Astrocyte (in vitro differentiated cells and primary cell): ENCODE measurements at regions not wholly inside any gene's neighbourhood (a gene's known extent, or its start where the extent isn't known, plus 50 kb on each side); places are given as distances from the start of the nearest gene placed in this dataset.
"Not testable (repeated sequence)": the region's sequence is repeated elsewhere in the genome, so short reads cannot be mapped to it uniquely, and the experiment has no call there.

Experiments used
- DNase-seq: peaks from one replicate; pipeline ENCODE4 v3.0.0-alpha.2; 2010; ENCODE audit warnings: low read depth
- FAIRE-seq: peaks from 2 replicates; lab custom pipeline; 2011; peaks lifted over from hg19 to GRCh38; lab: Jason Lieb, UNC
- H2AFZ ChIP-seq: 2 replicates; pipeline ENCODE4 v1.6.0; 2012; ENCODE audit warnings: low read depth, low read length, inconsistent platforms
- H3K27ac ChIP-seq: 2 replicates; pipeline ENCODE4 v1.5.1; 2011; ENCODE audit warnings: low read depth, low read length, inconsistent platforms
- H3K27me3 ChIP-seq: 2 replicates; pipeline ENCODE4 v1.6.0; 2011; ENCODE audit warnings: low read length, inconsistent platforms; ENCODE audit not compliant: insufficient read depth
- H3K36me3 ChIP-seq: 2 replicates; pipeline ENCODE4 v1.5.1; 2011; ENCODE audit warnings: low read length, inconsistent platforms; ENCODE audit not compliant: insufficient read depth
- H3K4me1 ChIP-seq: 2 replicates; pipeline ENCODE4 v1.5.1; 2011; ENCODE audit warnings: low read length, inconsistent platforms; ENCODE audit not compliant: insufficient read depth
- H3K4me2 ChIP-seq: 2 replicates; pipeline ENCODE4 v1.6.0; 2012; ENCODE audit warnings: low read length, inconsistent platforms
- H3K4me3 ChIP-seq: 2 replicates; pipeline ENCODE4 v1.5.1; 2011; ENCODE audit warnings: low read depth, mild to moderate bottlenecking, low read length, inconsistent platforms; ENCODE audit not compliant: insufficient read depth
- H3K79me2 ChIP-seq: 2 replicates; pipeline ENCODE4 v1.6.0; 2012; ENCODE audit warnings: mild to moderate bottlenecking, low read length, inconsistent platforms; ENCODE audit not compliant: insufficient read depth
- H3K9ac ChIP-seq: 2 replicates; pipeline ENCODE4 v1.6.0; 2012; ENCODE audit warnings: mild to moderate bottlenecking, low read length, inconsistent platforms
- H3K9me3 ChIP-seq: 2 replicates; pipeline ENCODE4 v1.5.1; 2012; ENCODE audit warnings: low read depth, mild to moderate bottlenecking, low read length, inconsistent platforms; ENCODE audit not compliant: insufficient read depth
- H4K20me1 ChIP-seq: 2 replicates; pipeline ENCODE4 v1.6.0; 2012; ENCODE audit warnings: low read length, inconsistent platforms; ENCODE audit not compliant: insufficient read depth
- H3K27ac Mint-ChIP-seq: one replicate; pipeline ENCODE4 v1.8.0; 2021; ENCODE audit warnings: mild to moderate bottlenecking, mixed read lengths; ENCODE audit not compliant: unreplicated experiment
- H3K27me3 Mint-ChIP-seq: one replicate; pipeline ENCODE4 v1.8.0; 2021; ENCODE audit warnings: low read depth, mixed read lengths; ENCODE audit not compliant: unreplicated experiment
- H3K36me3 Mint-ChIP-seq: one replicate; pipeline ENCODE4 v1.8.0; 2021; ENCODE audit warnings: low read depth, mixed read lengths; ENCODE audit not compliant: unreplicated experiment
- H3K4me1 Mint-ChIP-seq: one replicate; pipeline ENCODE4 v1.8.0; 2021; ENCODE audit warnings: low read depth, mixed read lengths; ENCODE audit not compliant: unreplicated experiment
- H3K4me3 Mint-ChIP-seq: one replicate; pipeline ENCODE4 v1.8.0; 2021; ENCODE audit warnings: mild to moderate bottlenecking, moderate library complexity, mixed read lengths; ENCODE audit not compliant: unreplicated experiment
- H3K9me3 Mint-ChIP-seq: one replicate; pipeline ENCODE4 v1.8.0; 2021; ENCODE audit warnings: mild to moderate bottlenecking, mixed read lengths; ENCODE audit not compliant: unreplicated experiment
- EZH2 ChIP-seq: IDR thresholded peaks from 2 replicates; pipeline ENCODE4 v1.6.1; 2012; ENCODE audit warnings: mild to moderate bottlenecking, low read length, inconsistent platforms; ENCODE audit not compliant: insufficient read depth
- TF ChIP-seq, protein P1 (sequence below): IDR thresholded peaks from 2 replicates; pipeline ENCODE4 v1.5.1; 2011; ENCODE audit warnings: low read depth, mild to moderate bottlenecking, inconsistent platforms, low read length, moderate library complexity; ENCODE audit not compliant: insufficient read depth

DNA sequence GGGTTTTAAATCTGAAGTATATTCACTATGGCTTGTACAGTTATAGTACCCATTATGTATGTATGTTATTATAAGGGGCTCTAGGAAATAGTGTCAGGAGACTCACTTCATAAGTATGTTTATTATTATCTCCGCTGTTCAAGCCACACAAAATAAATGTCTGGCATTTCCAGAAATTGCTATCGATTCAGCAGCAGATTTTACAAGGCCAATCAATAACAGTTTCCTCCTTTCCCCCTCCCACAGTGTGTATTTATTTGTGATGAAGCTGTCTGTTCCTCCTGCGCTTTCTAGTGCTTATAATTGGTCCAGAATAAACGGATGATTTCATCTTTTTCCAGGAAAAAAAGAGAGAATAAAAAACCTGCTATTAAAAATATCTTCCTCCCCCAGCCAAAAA is 134.2 kb upstream of the LPP start:
- Histone ChIP-seq H4K20me1 (no peaks in the 10 kb centered on the region), H3K36me3 (no peaks in the 10 kb centered on the region), H3K4me1 (no peaks in the 10 kb centered on the region), H3K79me2 (no peaks in the 10 kb centered on the region), H3K27ac (no peak overlapping the region), H3K9ac (no peak overlapping the region), H3K27me3 (peaks cover 3% of the 10 kb centered on the region), H3K4me3 (no peak overlapping the region), H2AFZ (no peak overlapping the region), H3K9me3 (no peaks in the 10 kb centered on the region), H3K4me2 (no peak overlapping the region)
- Mint-ChIP-seq H3K4me1 (no peaks in the 10 kb centered on the region), H3K4me3 (no peak overlapping the region), H3K9me3 (peaks cover 4% of the 10 kb centered on the region), H3K27ac (no peak overlapping the region), H3K36me3 (no peaks in the 10 kb centered on the region), H3K27me3 (peaks cover 13% of the 10 kb centered on the region)
- DNase-seq, result no peak
- FAIRE-seq, result no peak
- TF ChIP-seq EZH2, result no peak

DNA sequence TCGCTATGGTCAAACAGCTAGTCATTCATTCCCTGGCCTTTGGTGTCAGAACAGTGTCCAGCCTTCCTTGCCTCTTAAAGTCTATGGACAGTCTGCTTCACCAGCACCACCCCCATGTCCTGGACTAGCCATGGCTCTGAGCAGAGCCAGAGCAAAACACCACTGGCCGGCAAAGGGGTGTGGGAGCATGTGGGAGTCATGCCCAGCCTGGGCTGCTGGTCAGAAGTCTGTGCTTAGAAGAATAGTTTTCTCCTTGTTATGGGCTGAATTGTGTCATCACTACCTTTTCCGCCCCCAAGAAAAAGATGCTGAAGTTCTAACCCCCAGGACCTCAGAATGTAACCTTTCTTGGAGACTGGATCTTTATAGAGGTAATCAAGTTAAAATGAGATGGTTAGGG is 132.9 kb upstream of the LPP start:
- no peak for DNase-seq
- FAIRE-seq, result no peak
- Histone ChIP-seq H3K9me3 (no peaks in the 10 kb centered on the region), H3K27me3 (peaks cover 3% of the 10 kb centered on the region), H2AFZ (peak overlapping the region; percentile 42), H3K36me3 (no peaks in the 10 kb centered on the region), H3K4me2 (peak overlapping the region; percentile 4), H3K4me3 (no peak overlapping the region), H3K27ac (no peak overlapping the region), H3K79me2 (no peaks in the 10 kb centered on the region), H3K4me1 (no peaks in the 10 kb centered on the region), H4K20me1 (no peaks in the 10 kb centered on the region), H3K9ac (no peak overlapping the region)
- H3K27ac Mint-ChIP-seq, result no peak overlapping the region
- no peaks in the 10 kb centered on the region for H3K4me1 Mint-ChIP-seq
- H3K9me3 Mint-ChIP-seq, result peaks cover 4% of the 10 kb centered on the region
- H3K36me3 Mint-ChIP-seq, result no peaks in the 10 kb centered on the region
- H3K4me3 Mint-ChIP-seq, result no peak overlapping the region
- TF ChIP-seq, protein P1, sequence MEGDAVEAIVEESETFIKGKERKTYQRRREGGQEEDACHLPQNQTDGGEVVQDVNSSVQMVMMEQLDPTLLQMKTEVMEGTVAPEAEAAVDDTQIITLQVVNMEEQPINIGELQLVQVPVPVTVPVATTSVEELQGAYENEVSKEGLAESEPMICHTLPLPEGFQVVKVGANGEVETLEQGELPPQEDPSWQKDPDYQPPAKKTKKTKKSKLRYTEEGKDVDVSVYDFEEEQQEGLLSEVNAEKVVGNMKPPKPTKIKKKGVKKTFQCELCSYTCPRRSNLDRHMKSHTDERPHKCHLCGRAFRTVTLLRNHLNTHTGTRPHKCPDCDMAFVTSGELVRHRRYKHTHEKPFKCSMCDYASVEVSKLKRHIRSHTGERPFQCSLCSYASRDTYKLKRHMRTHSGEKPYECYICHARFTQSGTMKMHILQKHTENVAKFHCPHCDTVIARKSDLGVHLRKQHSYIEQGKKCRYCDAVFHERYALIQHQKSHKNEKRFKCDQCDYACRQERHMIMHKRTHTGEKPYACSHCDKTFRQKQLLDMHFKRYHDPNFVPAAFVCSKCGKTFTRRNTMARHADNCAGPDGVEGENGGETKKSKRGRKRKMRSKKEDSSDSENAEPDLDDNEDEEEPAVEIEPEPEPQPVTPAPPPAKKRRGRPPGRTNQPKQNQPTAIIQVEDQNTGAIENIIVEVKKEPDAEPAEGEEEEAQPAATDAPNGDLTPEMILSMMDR, result no peak
- no peak for TF ChIP-seq EZH2
- peaks cover 13% of the 10 kb centered on the region for H3K27me3 Mint-ChIP-seq

DNA sequence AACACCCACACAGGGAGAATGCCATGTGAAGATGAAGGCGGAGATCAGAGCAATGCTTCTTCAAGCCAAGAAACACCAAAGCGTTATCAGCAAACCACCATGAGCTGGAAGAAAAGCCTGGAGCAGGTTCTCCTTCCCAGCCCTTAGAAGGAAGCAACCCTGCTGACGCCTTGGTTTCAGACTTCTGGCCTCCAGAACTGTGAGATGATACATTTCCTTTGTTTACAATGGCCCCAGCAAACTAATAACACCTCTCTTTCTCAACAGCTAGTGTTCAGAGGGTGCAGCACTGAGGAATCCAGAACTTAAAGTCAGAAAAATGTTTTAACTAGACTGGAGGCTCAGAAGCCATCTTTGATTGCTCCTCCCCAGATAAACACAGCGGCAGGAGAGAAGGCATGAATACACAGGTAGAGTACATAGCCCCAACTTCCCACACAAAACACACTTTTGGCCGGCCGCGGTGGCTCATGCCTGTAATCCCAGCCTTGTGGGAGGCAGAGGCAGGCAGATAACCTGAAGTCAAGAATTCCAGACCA is 132.4 kb upstream of the LPP start:
- Mint-ChIP-seq H3K27ac (no peak overlapping the region), H3K27me3 (peaks cover 13% of the 10 kb centered on the region), H3K4me3 (no peak overlapping the region), H3K36me3 (no peaks in the 10 kb centered on the region), H3K9me3 (peaks cover 4% of the 10 kb centered on the region), H3K4me1 (no peaks in the 10 kb centered on the region)
- H3K4me2 ChIP-seq, result peak overlapping the region; percentile 4
- H3K4me3 ChIP-seq, result no peak overlapping the region
- peak overlapping the region; percentile 42 for H2AFZ ChIP-seq
- H3K4me1 ChIP-seq, result no peaks in the 10 kb centered on the region
- H3K79me2 ChIP-seq, result no peaks in the 10 kb centered on the region
- H4K20me1 ChIP-seq, result no peaks in the 10 kb centered on the region
- H3K27me3 ChIP-seq, result peaks cover 3% of the 10 kb centered on the region
- no peaks in the 10 kb centered on the region for H3K9me3 ChIP-seq
- H3K9ac ChIP-seq, result no peak overlapping the region
- H3K27ac ChIP-seq, result no peak overlapping the region
- FAIRE-seq (no peak), DNase-seq (peak; percentile 85)
- no peaks in the 10 kb centered on the region for H3K36me3 ChIP-seq
- TF ChIP-seq EZH2, result no peak
- TF ChIP-seq, protein P1, result no peak

DNA sequence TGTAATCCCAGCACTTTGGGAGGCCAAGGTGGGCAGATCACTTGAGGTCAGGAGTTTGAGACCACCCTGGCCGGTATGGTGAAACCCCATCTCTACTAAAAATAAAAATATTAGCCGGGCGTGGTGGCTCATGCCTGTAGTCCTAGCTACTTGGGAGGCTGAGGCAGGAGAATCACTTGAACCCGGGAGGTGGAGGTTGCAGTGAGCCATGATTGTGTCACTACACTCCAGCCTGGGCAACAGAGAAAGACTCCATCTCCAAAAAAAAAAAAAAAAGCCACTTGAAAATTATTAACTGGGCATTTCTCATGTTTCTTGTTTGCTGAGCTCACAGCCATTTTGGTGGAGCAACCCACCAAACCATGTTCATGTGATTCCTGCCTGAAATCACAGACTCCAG is 131.1 kb upstream of the LPP start:
- not testable (repeated sequence) for H3K27me3 ChIP-seq

More for the DNA sequence above, 131.1 kb upstream of the LPP start:
- H3K27ac ChIP-seq, H3K4me1 Mint-ChIP-seq, H3K9me3 Mint-ChIP-seq, FAIRE-seq, H3K27ac Mint-ChIP-seq, DNase-seq, H4K20me1 ChIP-seq, H2AFZ ChIP-seq, H3K9me3 ChIP-seq, H3K4me2 ChIP-seq, H3K79me2 ChIP-seq, H3K9ac ChIP-seq, H3K4me3 ChIP-seq, H3K27me3 Mint-ChIP-seq, H3K4me1 ChIP-seq, H3K36me3 Mint-ChIP-seq, H3K36me3 ChIP-seq, H3K4me3 Mint-ChIP-seq: not testable (repeated sequence)
